Amniotic stem cell (primary cell): ENCODE measurements at regions not wholly inside any gene's neighbourhood (a gene's known extent, or its start where the extent isn't known, plus 50 kb on each side); places are given as distances from the start of the nearest gene placed in this dataset.
A peak's percentile ranks its signal among the peaks of the same experiment; 100 is the strongest.
"Not testable (repeated sequence)": the region's sequence is repeated elsewhere in the genome, so short reads cannot be mapped to it uniquely, and the experiment has no call there.

ENCODE experiments used
- DNase-seq: peaks from one replicate; lab custom pipeline; 2025; lab: John Stamatoyannopoulos, UW

DNA sequence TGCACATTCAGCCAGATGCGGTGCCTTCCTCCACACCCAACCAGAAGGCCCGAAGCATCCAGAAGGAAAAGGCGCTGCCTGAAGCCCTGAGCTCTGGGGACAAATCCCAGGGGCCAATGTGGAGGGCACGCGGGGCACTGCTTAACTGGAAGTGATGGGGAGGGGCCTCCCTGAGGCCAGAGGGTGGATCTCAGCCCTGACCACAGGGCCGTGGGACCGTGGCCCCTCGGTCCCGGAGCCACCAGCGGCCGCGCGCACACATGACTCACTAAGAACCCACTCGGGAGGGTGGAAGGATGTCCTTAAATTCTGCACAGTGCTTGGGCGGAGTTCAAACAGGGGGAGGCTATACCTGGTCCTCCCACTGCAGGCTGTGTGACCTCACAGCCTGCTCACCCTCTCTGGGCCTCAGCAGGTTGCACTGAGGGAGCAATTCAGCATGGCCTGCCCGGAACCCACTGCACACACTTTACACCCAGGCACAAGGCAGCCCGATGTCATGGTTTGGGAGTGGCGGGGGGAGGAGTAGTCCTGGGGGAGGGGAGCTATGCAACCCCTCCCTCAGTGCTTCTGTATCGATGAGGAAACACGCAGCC is 89.5 kb downstream of the RFLNA start:
- no peak for DNase-seq

DNA sequence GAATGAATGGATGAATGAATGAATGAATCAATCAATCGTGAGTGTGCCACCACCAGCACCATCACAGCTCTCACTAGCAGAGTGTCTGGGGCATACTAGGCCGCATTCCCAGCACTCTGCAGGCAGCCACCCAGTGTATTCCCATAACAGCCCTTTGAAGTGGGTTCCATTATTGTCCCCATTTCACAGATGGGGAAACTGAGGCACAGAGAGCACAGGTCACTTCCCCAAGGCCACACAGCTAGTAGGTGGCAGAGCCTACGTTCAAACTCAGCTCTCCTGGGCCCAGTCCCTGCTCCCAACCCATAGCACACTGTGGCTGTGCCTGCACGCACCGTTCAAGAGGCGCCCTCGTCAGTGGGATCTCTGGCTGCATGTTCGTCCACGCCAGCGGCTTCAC is 88.1 kb downstream of the RFLNA start:
- DNase-seq: no peak

DNA sequence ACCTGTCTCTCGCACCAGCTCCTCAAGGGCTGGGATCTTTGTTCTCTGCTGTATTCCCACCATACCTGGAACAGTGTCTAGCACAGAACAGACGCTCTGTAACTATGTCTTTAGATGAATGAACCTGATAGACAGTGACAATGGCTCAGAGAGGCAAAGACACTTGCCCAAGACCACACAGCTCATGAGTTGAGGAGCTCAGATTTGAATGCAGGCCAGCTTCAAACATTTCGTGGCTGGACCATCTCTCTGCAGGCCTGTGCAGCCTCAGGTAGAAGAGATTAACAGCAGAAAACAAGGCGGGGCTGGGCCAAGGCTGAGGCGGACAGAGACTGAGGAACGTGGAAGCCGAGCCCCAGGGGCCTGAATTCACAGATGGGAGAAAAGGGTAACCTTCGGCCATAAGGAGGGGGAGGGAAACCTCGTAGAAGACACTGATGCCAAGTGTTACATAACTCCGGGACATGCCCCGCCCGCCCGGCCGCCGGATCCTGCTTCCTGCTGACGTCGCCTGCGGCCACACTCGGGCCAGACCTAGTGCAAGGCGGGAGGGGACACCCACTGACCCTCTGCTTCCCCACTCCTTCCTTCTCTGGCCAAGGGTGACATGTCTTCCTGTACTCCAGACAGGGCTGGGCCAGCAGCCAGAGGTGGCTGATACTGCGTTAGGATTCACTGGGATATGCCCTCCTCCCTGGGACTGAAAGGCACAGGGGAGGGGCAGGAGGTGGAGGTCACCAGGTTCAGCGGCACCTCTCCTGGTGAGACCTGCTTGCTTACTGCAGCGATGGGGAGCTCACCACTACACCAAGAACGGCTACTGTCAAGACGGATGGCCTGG is 86.8 kb downstream of the RFLNA start:
- no peak for DNase-seq

DNA sequence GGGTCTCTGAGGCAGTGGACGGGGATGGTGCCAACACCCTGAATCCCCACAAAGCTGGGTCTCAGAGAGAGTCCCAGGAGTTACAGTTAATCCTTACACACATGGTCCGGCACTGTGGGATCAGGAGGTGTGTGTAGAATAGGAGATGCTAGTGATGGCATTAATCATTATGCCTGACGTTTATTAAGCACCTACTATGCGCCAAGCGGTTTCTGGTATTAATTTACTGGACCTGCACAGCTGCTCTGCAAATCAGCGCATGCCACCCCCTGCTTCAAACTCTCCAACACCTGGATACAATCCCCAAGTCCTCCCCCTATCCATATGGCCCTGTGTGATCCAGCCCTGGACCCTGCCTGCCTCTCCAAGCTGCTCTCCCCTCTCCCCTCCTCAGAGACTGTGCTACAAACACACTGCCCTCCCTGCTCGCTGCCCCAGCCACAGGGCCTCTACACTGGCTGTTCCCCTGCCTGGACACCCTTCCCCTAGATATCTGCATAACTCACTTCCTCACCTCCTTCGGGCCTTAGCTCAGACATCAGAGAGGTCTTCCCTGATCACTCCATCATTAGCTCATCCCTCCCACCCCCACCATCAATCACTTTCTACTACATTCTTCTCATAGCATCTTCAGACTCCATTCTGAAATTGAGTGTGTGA is 86.0 kb downstream of the RFLNA start:
- DNase-seq: no peak

DNA sequence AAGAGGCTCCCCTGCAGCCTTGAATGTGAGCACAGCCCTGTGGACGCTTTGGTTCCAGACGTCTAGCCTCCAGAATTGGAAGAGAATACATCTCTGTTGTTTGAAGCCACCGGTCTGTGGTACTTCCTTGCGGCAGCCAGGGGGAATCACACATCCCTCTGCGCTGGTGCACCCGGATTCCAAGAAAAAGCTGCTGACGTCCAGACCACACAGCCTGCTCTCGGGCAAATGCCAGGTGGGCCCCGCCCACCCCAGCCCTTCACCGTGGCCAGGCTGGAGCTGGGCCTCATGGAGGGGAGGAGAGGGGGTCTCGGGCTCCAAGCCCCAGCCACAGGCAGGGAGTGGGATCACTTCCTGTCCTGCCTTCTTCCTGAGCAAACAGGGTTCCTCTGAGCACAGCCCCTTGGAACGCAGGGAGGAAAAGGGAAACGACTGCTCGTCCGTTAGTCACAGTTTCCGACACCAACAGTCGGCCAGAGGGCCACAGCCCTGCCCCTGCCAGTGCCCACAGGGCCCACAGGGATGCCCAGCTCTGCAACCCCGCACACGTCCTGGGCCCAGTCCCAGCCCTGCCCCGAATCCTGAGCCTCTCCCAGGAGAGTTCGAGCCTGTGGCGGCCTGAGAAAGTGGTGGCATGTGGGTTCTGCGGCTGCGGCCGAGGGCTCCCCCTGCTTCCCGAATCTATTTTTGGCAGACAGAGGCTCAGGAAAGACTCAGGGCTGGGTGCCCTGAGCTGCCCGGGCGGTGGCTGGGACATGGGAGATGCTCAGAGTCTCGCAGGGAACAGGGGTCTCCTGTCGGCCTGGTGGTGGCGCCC is 85.3 kb downstream of the RFLNA start:
- peak; percentile 86 for DNase-seq

DNA sequence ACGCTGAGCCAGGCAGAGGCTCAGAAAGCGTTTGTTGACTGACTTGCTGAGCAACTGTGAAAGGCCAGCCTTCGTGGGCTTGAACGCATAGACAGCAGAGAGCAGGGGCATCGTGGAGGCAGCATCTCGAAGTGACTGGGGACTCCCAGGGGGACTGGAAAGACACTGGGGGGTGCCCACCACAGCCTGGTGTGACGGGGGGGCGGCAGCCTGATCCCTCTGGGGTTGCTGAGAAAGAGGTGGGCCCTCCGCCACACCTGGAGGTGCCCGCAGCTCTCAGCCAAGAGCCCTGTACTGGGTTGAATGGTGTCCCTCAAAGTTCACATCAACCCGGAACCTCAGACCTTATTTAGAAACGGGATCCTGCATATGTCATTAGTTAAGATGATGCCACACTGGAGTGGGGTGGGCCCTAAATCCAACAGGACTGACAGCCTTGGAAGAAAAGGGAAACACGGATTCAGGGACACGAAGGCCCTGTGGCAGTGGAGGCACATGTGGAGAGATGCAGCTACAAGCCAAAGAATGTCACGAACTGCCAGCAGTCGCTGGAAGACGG is 84.6 kb downstream of the RFLNA start:
- DNase-seq: no peak

DNA sequence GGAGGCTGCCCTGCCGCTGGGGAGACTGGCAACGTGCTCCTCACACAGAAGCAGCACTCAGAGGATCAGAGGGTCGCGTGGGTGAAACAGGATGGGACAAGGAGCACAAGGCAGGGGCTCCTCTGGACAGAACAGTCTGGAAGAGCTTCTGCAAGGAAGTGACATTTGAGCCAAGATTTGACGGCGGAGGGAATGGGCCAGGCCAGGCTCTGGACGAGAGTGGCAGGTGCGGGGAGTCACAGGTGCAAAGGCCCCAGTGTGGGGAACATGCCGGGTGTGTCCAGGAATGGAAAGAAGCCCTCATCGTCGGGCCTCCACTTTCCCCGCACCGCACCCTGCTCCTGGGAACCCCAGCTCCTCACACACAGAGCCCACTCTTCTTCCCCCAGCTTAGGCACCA is 84.0 kb downstream of the RFLNA start:
- DNase-seq: no peak

DNA sequence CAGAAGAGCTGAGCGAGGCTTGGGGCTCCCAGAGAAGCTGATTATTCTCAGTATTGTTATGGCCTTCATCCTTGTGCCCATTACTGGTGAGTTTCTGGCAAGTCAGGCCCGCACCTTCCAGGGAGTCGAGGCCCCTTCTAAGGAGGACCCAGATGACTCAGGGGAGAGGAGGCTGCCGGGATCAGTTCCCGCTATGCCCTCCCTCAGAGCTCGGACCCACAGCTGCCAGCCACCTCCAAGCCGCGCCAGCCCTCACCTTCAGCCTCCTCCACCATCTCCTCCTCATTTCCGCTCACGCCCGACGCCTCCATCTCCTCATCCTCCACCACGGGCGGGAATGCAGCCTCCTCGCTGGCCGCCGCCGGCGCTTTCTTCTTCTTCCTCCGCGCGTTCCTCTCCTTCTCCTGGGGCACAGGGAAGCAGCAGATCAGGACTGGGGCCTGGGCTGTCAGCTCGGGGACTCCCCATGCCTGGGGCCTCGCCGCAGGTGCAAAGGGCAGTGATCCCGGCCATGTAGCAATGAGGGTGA is 83.2 kb downstream of the RFLNA start:
- no peak for DNase-seq

DNA sequence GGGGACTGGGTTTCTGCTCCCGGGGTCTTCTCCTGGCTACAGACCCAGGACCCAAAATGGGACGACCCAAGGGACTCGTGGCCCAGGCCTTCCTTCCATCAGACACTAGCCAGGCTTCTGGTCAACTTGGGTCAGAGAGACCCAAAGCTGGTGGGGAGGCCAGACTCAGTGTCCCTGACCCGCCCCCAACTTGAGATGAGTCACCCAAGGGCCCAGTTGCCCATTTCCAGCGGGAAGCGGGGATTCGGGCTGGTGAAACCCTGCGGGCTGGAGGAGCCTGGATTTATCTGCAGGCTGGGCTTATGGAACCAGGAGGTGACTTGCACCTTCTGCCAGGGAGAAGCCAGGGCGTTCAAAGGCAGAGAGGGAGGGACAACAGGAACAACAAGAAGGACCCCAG is 81.5 kb downstream of the RFLNA start:
- DNase-seq: no peak

DNA sequence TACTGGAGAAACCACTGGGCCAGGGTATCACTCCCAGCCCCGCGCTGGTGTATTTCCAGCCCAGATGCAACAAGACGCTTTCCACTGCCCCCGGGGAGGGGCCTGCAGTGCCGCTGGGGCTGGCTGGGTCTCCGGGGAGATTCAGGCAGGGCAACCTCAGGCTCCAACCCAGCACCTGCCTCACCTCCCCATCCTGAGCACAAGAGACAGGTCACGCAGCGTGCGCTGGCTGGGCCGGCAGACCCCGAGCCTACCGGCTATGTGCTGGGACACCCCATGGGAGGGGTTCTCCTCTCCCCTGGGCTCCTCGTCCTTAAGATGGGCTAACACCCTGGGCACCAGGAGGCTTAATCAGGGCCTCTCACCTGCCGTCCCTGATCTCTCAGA is 80.9 kb downstream of the RFLNA start:
- DNase-seq: no peak

DNA sequence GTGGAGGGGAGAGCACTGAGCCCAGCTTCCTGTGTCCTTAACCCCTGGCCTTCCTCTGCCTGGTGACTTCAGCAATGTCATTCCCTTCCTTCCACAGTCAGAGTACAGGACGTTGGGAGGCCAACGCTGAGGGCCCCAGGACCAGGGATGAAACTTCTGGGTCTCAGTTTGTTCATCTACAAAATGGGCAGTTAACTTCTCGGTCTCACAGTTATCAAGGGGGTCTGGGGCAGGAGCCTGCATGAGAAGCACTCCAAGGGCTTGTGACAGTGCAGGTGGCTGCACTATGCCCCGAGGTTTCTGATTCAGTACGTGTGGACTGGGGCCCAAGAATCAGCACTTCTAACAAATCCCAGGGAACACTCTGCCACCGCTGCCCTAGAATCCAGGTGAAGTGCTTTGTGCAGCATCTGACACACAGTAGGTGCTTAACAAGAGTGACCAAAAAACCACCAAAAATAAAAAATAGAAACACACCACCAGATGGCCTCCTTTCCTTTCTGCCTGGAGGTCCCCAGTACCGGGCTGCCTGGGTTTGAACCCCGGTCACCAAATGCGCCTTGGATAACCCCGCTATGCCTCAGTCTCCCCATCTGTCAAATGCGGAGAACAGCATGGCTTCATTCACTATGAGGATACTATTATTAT is 80.4 kb downstream of the RFLNA start:
- DNase-seq: no peak

DNA sequence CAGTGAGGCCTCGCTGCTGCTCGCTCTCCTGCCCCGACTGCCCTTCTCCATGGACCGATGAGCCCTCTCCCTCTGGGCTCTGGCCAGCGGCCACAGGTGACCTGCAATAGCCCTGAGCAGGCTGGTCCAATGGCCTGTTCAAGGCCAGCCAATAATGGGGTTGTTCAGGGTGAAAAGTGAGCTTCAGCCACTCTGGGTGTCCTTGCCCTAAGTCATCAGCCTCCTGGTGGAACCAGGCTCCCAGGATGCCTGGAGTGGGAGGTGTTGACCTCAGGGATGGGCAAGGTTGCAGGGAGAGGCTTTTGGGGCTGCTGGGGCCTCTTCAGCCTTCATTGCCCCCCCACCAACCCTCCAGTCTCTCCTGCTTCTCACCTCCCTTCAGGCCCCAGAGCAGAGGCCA is 79.7 kb downstream of the RFLNA start:
- no peak for DNase-seq

DNA sequence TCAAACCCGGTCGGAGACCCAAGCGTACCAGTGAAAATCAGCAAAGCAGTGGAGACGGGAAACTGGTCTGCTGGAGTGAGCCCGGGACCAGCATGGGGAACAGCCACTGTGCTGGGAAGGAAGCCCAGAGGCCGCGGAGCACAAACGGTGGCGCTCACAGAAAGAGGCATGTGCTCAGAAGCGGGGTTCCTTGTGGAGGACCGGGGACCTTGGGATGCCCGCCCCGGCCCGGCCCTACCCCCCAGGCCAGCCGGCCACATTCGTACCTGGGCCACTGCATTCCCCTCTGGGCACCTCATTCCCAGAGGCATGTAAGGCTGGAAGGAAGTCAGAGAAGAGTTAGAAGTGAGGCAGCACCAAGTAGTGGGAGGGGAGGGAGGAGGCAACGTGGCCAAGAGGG is 79.3 kb downstream of the RFLNA start:
- no peak for DNase-seq

DNA sequence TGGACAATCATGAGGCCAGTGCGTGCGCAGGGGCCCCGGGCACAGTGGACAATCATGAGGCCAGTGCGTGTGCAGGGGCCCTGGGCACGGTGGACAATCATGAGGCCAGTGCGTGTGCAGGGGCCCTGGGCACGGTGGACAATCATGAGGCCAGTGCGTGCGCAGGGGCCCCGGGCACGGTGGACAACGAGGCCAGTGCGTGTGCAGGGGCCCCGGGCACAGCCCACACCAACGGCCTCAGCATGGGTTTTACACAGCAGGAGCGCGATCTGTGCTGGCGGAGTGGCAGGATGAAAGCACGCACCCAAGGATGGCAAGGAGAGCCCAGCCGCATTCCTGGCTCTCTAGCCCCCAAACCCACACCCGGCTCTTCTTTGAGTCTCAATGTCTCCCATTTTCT is 78.8 kb downstream of the RFLNA start:
- DNase-seq: not testable (repeated sequence)

DNA sequence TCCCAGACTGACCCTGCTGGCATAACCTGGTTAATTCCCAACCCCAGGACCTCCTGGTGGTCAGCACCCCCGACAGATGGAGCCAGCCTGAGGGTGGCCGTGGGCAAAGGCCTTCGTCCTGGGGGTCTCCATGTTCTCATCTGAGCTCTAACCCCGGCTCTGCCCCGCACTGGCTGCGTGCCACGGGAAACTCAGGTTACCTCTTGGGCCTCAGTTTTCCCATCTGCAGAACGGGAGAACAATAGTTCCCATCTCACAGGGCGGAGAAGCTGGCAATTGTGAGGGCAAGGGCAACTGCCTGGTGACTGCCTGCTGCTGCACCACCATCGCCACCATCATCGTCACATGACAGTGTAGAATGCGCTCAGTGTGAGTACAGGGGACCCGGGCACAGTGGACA is 77.9 kb downstream of the RFLNA start:
- no peak for DNase-seq

DNA sequence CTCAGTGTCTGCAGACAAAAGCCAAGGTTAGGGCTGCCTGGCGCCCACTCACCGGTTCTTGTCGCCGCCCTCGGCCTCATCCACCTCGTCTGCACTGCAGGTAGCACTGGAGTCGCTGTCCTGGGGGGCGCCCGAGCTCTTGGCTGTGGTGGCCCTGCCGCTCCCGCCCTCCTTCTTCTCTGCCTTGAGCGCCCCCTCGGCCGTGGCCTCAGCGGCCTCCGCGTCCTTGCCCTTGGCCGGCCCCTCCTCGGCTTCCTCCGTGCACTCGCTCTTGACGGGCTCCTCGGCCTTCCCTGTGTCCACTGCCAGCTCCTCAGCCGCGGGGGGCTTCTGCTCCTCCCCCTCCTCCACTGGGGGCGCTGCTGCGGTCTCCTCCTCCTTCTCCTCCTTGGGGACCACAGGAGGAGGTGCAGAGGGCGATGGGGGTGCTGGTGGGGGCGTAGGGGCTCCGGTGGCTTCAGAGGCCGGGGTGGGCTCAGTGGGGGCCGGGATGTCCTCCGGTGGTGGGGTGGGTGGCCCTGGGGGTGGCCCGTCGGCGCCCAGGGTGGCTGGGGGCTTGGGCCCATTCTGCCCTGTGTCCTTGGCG is 77.2 kb downstream of the RFLNA start:
- no peak for DNase-seq

DNA sequence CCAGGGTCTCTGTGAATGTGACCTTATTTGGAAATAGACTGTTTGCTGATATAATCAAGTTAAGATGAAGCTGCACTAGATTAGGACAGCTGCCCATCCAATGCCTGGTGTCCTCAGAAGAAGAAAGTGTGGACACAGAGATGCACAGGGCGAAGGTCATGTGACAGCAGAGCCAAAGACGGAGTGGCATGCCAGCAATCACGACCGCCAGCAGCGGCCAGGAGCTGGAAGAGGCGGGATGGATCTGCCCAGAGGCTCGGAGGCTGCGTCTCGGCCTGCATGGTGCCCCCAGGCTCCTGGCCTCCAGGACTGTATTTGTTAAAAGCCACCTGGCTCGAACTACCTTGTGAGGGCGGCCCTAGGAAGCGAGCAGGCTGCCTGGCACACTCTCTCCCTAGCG is 76.5 kb downstream of the RFLNA start:
- DNase-seq: no peak

DNA sequence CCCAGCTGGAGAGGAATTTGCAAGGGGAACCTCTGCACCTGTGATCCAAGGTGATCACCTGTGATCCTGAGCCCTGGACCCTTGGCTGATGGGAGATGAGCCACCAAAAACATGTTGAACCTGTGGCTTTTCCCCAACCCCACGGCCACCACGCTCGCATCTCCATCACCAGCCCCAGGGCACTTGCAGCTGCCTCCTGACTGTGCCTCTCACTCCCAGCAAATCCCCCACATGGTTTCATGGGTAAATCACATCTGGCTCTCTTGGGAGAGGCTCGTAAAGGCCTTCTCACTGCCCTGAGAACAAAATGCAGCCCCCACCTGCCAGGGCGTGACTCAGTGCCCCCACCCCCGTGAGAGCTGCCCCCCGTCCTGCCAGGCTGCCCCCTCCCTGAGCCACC is 76.0 kb downstream of the RFLNA start:
- DNase-seq: no peak

DNA sequence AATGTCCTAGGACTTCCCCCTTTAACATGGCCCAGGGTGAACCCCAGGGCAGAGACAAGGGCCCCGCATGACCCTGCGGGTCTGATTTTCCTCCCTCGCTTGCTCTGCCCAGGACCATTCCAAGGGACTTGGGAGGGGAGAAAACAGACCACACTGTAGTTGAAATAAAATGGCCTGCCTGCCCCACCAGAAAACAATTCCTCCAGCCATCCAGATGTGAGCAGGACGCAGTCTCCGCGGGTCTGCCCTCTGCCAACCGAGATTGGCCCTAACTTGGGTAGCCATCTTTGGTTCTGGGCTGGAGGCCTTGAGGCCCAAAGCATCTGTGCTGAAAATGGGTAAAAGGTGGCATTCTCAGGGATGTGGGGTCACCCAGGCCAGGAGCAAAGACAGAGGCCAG is 75.5 kb downstream of the RFLNA start:
- DNase-seq: no peak

DNA sequence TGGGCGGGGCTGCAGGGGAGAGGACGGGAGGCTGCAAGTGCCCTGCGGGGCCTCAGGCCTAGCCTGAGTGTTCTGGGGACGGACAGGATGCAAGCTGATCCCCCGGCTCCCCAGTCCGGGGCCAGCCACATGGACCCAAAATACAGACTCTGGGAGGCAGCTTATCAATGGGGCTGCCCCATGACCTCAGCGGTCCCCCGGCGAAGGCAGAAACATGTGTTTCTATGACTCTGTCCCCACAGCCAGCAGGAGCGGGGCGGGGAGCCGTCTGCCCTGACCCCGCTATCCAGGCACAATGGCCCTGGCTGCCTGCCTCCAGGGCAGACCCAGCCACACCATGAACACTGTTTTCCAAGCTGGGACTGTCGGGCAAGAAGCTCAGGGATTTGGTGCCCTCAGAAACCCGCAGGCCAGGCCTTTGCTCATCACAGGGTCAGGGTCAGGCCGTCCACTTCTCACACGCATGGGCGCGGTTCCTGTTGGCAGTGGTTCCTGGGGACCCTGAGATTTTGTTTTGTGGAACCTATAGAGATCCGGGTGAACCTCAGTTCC is 75.0 kb downstream of the RFLNA start:
- DNase-seq: no peak
